T-helper 17 cell (primary cell): ENCODE measurements at regions not wholly inside any gene's neighbourhood (a gene's known extent, or its start where the extent isn't known, plus 50 kb on each side); places are given as distances from the start of the nearest gene placed in this dataset.

Experiments used
- ATAC-seq: fragments of 150-1000 bp; cut with Tn5 transposase; 2 replicates; pipeline ENCODE4 v1.10.0; 2021; ENCODE audit warnings: mild to moderate bottlenecking, moderate library complexity
- DNase-seq, 3 donors: peaks; one replicate each; pipeline versions ENCODE4 v3.0.0 to v3.0.0-alpha.2; 2020 to 2021
- H3K9me3 ChIP-seq: one replicate; pipeline ENCODE4 v1.7.0; 2013; ENCODE audit warnings: low read length, mild to moderate bottlenecking; ENCODE audit not compliant: control insufficient read depth, poor library complexity, severe bottlenecking
- H3K27ac Mint-ChIP-seq: one replicate; pipeline ENCODE4 v1.8.0; 2022; ENCODE audit warnings: mild to moderate bottlenecking, moderate library complexity, mixed read lengths
- H3K27me3 Mint-ChIP-seq: one replicate; pipeline ENCODE4 v1.8.0; 2022; ENCODE audit warnings: mixed read lengths
- H3K36me3 Mint-ChIP-seq: one replicate; pipeline ENCODE4 v1.8.0; 2022; ENCODE audit warnings: low read depth, mixed read lengths
- H3K4me1 Mint-ChIP-seq: one replicate; pipeline ENCODE4 v1.8.0; 2022; ENCODE audit warnings: mild to moderate bottlenecking, mixed read lengths
- H3K4me3 Mint-ChIP-seq: one replicate; pipeline ENCODE4 v1.8.0; 2022; ENCODE audit warnings: mild to moderate bottlenecking, moderate library complexity, mixed read lengths

- DNase-seq (no peak), ATAC-seq (no peak)
- Mint-ChIP-seq H3K4me3 (no peak overlapping the region), H3K27me3 (no peaks in the 10 kb centered on the region), H3K36me3 (no peaks in the 10 kb centered on the region), H3K4me1 (no peaks in the 10 kb centered on the region), H3K27ac (no peak overlapping the region)
- peaks cover 4% of the 10 kb centered on the region for H3K9me3 ChIP-seq
Measured at GRCh38 chr18:65363911-65364632, 386.7 kb upstream of the CDH7 start.

- Mint-ChIP-seq H3K27ac (no peak overlapping the region), H3K27me3 (no peaks in the 10 kb centered on the region), H3K4me1 (no peaks in the 10 kb centered on the region), H3K36me3 (no peaks in the 10 kb centered on the region), H3K4me3 (no peak overlapping the region)
- peaks cover 4% of the 10 kb centered on the region for H3K9me3 ChIP-seq
- ATAC-seq (no peak), DNase-seq (no peak)
Measured at GRCh38 chr18:65363011-65363410, 387.8 kb upstream of the CDH7 start.

- Mint-ChIP-seq H3K36me3 (no peaks in the 10 kb centered on the region), H3K27ac (no peak overlapping the region), H3K4me1 (no peaks in the 10 kb centered on the region), H3K27me3 (no peaks in the 10 kb centered on the region), H3K4me3 (no peak overlapping the region)
- peaks cover 4% of the 10 kb centered on the region for H3K9me3 ChIP-seq
- ATAC-seq (no peak), DNase-seq (no peak)
Measured at GRCh38 chr18:65359479-65359878, 391.3 kb upstream of the CDH7 start.

- no peak for ATAC-seq
Measured at GRCh38 chr18:65358306-65358705, 392.5 kb upstream of the CDH7 start.

GRCh38 chr18:65352186-65352585 is 398.6 kb upstream of the CDH7 start:
- no peaks in the 10 kb centered on the region for H3K36me3 Mint-ChIP-seq
- H3K9me3 ChIP-seq = no peaks in the 10 kb centered on the region
- DNase-seq = no peak
- no peak overlapping the region for H3K4me3 Mint-ChIP-seq
- ATAC-seq = no peak
- H3K4me1 Mint-ChIP-seq = no peaks in the 10 kb centered on the region
- no peak overlapping the region for H3K27ac Mint-ChIP-seq
- H3K27me3 Mint-ChIP-seq = no peaks in the 10 kb centered on the region

More at GRCh38 chr18:65358306-65358705, 392.5 kb upstream of the CDH7 start:
- Mint-ChIP-seq H3K36me3 (no peaks in the 10 kb centered on the region), H3K27ac (no peak overlapping the region), H3K4me3 (no peak overlapping the region), H3K27me3 (no peaks in the 10 kb centered on the region), H3K4me1 (no peaks in the 10 kb centered on the region)
- no peak for DNase-seq
- peaks cover 4% of the 10 kb centered on the region for H3K9me3 ChIP-seq

- H3K9me3 ChIP-seq = no peaks in the 10 kb centered on the region
- no peaks in the 10 kb centered on the region for H3K4me1 Mint-ChIP-seq
- H3K27ac Mint-ChIP-seq = no peak overlapping the region
- H3K36me3 Mint-ChIP-seq = no peaks in the 10 kb centered on the region
- no peak overlapping the region for H3K4me3 Mint-ChIP-seq
- ATAC-seq (no peak), DNase-seq (no peak)
- no peaks in the 10 kb centered on the region for H3K27me3 Mint-ChIP-seq
Measured at GRCh38 chr18:65349635-65350034, 401.2 kb upstream of the CDH7 start.

GRCh38 chr18:65347446-65347845 is 403.4 kb upstream of the CDH7 start:
- H3K4me3 Mint-ChIP-seq = no peak overlapping the region
- DNase-seq (no peak), ATAC-seq (no peak)
- no peaks in the 10 kb centered on the region for H3K9me3 ChIP-seq
- H3K4me1 Mint-ChIP-seq = no peaks in the 10 kb centered on the region
- H3K36me3 Mint-ChIP-seq = no peaks in the 10 kb centered on the region
- H3K27ac Mint-ChIP-seq = no peak overlapping the region
- no peaks in the 10 kb centered on the region for H3K27me3 Mint-ChIP-seq

- DNase-seq = no peak
- H3K27ac Mint-ChIP-seq = no peak overlapping the region
- H3K4me1 Mint-ChIP-seq = no peaks in the 10 kb centered on the region
- no peak overlapping the region for H3K4me3 Mint-ChIP-seq
- no peaks in the 10 kb centered on the region for H3K27me3 Mint-ChIP-seq
- no peaks in the 10 kb centered on the region for H3K9me3 ChIP-seq
- no peak for ATAC-seq
- H3K36me3 Mint-ChIP-seq = no peaks in the 10 kb centered on the region
Measured at GRCh38 chr18:65346086-65346485, 404.7 kb upstream of the CDH7 start.

- Mint-ChIP-seq H3K4me3 (no peak overlapping the region), H3K4me1 (no peaks in the 10 kb centered on the region), H3K27ac (no peak overlapping the region), H3K36me3 (no peaks in the 10 kb centered on the region), H3K27me3 (no peaks in the 10 kb centered on the region)
- DNase-seq (no peak), ATAC-seq (no peak)
- H3K9me3 ChIP-seq = no peaks in the 10 kb centered on the region
Measured at GRCh38 chr18:65343571-65343970, 407.2 kb upstream of the CDH7 start.

- H3K27me3 Mint-ChIP-seq = no peaks in the 10 kb centered on the region
- no peaks in the 10 kb centered on the region for H3K36me3 Mint-ChIP-seq
- H3K27ac Mint-ChIP-seq = no peak overlapping the region
- ATAC-seq = no peak
- no peaks in the 10 kb centered on the region for H3K9me3 ChIP-seq
- DNase-seq = no peak
- H3K4me3 Mint-ChIP-seq = no peak overlapping the region
- no peaks in the 10 kb centered on the region for H3K4me1 Mint-ChIP-seq
Measured at GRCh38 chr18:65336411-65336810, 414.4 kb upstream of the CDH7 start.

- no peaks in the 10 kb centered on the region for H3K9me3 ChIP-seq
- no peak for ATAC-seq
- no peaks in the 10 kb centered on the region for H3K36me3 Mint-ChIP-seq
- H3K27me3 Mint-ChIP-seq = no peaks in the 10 kb centered on the region
- no peak overlapping the region for H3K27ac Mint-ChIP-seq
- H3K4me1 Mint-ChIP-seq = no peaks in the 10 kb centered on the region
- DNase-seq = no peak
- H3K4me3 Mint-ChIP-seq = no peak overlapping the region
Measured at GRCh38 chr18:65329010-65329409, 421.8 kb upstream of the CDH7 start.

GRCh38 chr18:65326805-65327204 is 424.0 kb upstream of the CDH7 start:
- Mint-ChIP-seq H3K4me3 (no peak overlapping the region), H3K4me1 (no peaks in the 10 kb centered on the region), H3K36me3 (no peaks in the 10 kb centered on the region), H3K27me3 (no peaks in the 10 kb centered on the region), H3K27ac (no peak overlapping the region)
- no peaks in the 10 kb centered on the region for H3K9me3 ChIP-seq
- no peak for ATAC-seq
- DNase-seq = no peak

GRCh38 chr18:65322895-65323294 is 427.9 kb upstream of the CDH7 start:
- Mint-ChIP-seq H3K27ac (no peak overlapping the region), H3K4me3 (no peak overlapping the region), H3K27me3 (no peaks in the 10 kb centered on the region), H3K36me3 (no peaks in the 10 kb centered on the region), H3K4me1 (no peaks in the 10 kb centered on the region)
- ATAC-seq (no peak), DNase-seq (no peak)
- H3K9me3 ChIP-seq = peaks cover 4% of the 10 kb centered on the region

- no peaks in the 10 kb centered on the region for H3K27me3 Mint-ChIP-seq
- DNase-seq (no peak), ATAC-seq (no peak)
- no peak overlapping the region for H3K4me3 Mint-ChIP-seq
- H3K27ac Mint-ChIP-seq = no peak overlapping the region
- no peaks in the 10 kb centered on the region for H3K36me3 Mint-ChIP-seq
- H3K9me3 ChIP-seq = no peaks in the 10 kb centered on the region
- no peaks in the 10 kb centered on the region for H3K4me1 Mint-ChIP-seq
Measured at GRCh38 chr18:65298422-65298821, 452.4 kb upstream of the CDH7 start.
